WI38 (cell line): ENCODE measurements at regions not wholly inside any gene's neighbourhood (a gene's known extent, or its start where the extent isn't known, plus 50 kb on each side); places are given as distances from the start of the nearest gene placed in this dataset.

ENCODE experiments used
- H3K4me3 ChIP-seq: 2 replicates; pipeline ENCODE4 v1.5.1; 2011; ENCODE audit warnings: low read depth, mild to moderate bottlenecking, control low read depth, low read length
- TF ChIP-seq, protein P1 (sequence below): IDR thresholded peaks from 2 replicates; pipeline ENCODE4 v1.5.1; 2012; ENCODE audit warnings: low read depth, mild to moderate bottlenecking, control low read depth, low read length

DNA sequence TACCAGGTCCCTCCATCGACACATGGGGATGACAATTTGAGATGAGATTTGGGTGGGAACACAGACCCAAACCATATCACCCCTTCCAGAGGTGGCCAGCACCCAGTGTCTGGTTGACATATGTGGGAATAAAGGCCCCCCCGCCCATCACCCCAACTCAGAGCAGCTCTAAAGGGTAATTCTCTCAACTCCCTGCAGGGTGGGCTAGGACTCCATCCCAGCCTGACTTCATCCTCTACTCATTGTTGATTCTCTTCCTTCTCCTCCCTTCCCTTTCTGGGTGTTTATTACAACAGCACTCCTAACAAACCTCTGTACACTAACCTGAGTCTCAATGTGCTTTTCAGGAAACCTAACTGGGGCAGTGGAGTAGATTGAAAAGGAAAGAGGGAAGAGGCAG is 339.9 kb downstream of the ACTL7B start:
- no peak overlapping the region for H3K4me3 ChIP-seq
- TF ChIP-seq, protein P1, sequence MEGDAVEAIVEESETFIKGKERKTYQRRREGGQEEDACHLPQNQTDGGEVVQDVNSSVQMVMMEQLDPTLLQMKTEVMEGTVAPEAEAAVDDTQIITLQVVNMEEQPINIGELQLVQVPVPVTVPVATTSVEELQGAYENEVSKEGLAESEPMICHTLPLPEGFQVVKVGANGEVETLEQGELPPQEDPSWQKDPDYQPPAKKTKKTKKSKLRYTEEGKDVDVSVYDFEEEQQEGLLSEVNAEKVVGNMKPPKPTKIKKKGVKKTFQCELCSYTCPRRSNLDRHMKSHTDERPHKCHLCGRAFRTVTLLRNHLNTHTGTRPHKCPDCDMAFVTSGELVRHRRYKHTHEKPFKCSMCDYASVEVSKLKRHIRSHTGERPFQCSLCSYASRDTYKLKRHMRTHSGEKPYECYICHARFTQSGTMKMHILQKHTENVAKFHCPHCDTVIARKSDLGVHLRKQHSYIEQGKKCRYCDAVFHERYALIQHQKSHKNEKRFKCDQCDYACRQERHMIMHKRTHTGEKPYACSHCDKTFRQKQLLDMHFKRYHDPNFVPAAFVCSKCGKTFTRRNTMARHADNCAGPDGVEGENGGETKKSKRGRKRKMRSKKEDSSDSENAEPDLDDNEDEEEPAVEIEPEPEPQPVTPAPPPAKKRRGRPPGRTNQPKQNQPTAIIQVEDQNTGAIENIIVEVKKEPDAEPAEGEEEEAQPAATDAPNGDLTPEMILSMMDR = no peak

DNA sequence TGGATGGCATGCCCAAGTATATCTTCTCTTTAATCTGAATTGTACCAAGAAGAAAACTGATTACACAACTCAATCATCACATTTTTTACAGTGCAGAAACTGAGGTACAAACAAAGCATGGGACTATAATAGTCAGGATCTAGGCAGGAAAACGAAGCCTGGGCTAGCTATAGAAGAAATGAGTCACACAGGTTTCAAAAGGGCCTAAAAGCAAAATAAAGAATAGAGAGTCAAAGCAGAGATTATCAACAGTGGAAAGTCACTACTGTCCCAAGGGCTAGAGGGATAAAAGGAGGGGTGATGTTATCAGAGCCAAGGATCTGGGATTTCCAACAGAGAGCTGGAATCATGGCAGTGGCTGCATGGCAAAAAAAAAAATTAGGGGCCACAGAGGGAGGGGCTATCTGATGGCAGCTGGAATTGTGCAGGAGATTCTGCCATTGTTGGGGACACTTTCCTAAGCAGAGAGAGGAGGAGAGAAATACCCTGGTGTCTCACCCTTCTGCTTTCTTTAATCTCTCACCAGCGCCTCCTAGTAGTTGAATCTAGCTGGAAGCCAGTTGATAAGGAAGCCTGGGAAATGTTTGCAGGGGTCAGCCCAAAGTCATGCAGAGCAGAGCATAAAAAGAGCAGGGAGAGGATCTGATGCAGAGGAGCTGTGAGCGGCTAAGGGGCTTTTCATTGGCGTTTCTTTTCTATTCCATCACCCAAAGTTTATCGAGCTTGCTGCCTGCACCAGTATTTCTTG is 343.2 kb downstream of the ACTL7B start:
- no peak overlapping the region for H3K4me3 ChIP-seq
- TF ChIP-seq, protein P1 = no peak

DNA sequence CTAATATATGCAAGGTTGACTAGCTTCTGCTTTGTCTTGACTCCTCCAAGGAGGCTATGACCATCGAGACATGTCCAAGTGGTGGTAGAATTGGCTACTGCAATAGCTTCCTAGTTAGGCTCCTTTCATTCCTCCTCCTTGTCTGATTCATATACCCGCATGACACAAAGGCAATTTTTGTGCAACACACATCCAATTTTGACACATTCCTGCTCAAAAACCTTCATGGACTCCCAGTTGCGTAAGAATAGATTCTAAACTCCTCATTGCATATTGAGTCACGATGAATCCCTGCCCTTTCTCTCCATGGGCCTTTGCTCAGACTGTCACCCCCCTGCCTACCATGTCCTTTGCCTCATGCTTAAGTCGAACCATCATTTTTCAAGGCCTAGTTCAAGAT is 344.5 kb downstream of the ACTL7B start:
- TF ChIP-seq, protein P1 = no peak

DNA sequence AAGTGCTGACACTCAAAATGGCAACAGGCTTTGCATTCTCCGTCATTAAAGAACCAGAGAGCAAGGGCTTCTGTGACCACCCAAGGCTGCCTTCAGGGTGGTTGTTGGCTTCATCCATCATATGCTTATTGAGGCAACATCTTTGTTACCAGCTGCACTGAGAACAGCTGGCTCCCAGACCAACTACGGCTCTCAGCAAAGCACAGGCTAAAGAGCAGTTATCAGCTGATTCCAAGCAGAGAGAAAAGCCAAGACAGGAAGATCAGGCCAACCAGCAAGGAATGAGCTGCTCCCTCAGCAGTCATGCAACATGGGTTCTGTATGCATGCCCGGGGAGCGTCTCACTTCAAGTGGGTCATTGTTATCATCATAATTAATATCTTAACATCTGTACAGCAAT is 358.9 kb downstream of the ACTL7B start:
- no peak overlapping the region for H3K4me3 ChIP-seq
- TF ChIP-seq, protein P1 = no peak

More for the DNA sequence above, 344.5 kb downstream of the ACTL7B start:
- no peak overlapping the region for H3K4me3 ChIP-seq

DNA sequence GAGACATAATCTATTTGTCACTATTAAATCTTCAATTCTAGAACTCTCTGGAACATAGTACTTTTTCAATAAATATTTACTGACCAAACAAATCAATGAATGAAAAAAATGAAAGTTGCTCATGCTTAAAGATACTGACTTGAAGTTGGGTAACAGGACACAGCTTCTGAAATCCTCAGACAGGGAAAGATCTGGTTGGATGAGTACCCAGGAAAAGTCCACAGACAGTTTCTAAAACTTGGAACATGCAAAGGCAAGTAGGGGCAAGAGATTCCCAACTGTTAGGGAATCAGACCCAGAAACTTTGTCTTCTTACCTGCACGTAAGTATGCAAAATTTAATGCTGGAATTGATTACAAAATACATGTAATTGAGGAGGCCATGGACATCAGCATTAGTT is 366.2 kb downstream of the ACTL7B start:
- TF ChIP-seq, protein P1 = no peak
- no peak overlapping the region for H3K4me3 ChIP-seq

DNA sequence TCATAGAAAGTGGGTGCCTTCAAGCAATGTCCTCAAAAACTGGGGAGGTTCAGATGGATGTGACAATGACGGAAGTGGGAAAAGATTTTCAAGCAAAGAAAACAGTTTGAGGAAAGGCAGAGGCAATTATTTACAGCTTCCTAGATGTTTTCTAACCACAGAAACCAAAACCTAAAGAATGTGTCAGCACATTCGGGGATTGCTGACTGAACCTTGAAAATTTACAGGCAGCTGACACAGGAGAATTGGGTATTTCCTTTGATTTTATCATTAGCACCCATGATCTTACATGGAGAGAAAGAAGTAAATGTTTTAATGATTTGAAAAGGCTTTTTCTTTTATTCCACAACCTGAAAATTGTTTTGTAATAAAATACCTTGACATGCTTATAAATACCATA is 369.0 kb downstream of the ACTL7B start:
- H3K4me3 ChIP-seq = no peak overlapping the region
- TF ChIP-seq, protein P1 = no peak

DNA sequence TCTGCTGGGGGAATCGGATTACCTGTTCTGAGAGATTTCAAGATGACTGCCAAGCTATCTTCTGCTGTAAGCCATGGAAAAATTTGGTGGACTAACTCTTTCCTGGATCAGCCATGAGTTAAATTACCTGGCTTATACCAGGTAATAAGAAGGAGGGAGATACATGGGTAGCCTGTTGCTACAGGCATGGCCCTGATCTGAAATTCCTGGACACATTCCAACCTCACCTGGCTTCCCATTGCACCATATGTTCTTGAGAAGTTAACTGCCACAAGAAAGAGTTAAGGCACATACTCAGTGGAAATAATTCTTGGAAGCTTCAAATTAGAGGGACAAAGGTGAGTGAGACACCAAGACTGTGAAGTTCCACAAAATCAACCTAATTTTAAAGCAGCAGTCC is 371.3 kb downstream of the ACTL7B start:
- TF ChIP-seq, protein P1 = no peak
- no peak overlapping the region for H3K4me3 ChIP-seq
